ENCODE measurements at regions not wholly inside any gene's neighbourhood (a gene's known extent, or its start where the extent isn't known, plus 50 kb on each side); places are given as distances from the start of the nearest gene placed in this dataset.

DNA sequence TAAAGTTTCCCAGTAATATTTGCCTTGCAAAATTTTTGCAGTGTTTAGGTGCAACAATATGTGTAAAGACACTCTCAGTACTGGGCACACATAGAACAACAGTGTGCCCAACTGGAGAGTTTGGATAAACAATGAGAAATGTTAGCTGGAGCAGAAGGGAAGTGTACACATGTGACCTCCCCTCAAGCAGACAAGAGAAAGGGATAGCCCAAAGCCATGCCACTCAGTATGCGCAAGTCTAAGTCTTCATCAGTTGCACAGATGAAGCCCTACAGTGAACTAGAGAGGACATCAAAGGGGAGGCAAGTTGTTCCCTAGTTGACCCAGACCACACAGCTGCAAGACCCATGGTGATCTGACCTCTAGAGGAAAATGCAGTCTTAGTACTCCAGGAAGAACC, 97.9 kb upstream of the CDH11 start:
- FAIRE-seq (no peak), DNase-seq (ENCODE audit: low read depth) (no peak)
- peaks cover 1% of the 10 kb centered on the region for H3K27me3 ChIP-seq (ENCODE audit: control insufficient read depth, insufficient read depth, low read length)
- H3K36me3 ChIP-seq (ENCODE audit: control insufficient read depth, insufficient read depth, low read length), result no peaks in the 10 kb centered on the region
- H3K4me3 ChIP-seq (ENCODE audit: low read depth, low read length), result no peak overlapping the region
- TF ChIP-seq, protein P1, sequence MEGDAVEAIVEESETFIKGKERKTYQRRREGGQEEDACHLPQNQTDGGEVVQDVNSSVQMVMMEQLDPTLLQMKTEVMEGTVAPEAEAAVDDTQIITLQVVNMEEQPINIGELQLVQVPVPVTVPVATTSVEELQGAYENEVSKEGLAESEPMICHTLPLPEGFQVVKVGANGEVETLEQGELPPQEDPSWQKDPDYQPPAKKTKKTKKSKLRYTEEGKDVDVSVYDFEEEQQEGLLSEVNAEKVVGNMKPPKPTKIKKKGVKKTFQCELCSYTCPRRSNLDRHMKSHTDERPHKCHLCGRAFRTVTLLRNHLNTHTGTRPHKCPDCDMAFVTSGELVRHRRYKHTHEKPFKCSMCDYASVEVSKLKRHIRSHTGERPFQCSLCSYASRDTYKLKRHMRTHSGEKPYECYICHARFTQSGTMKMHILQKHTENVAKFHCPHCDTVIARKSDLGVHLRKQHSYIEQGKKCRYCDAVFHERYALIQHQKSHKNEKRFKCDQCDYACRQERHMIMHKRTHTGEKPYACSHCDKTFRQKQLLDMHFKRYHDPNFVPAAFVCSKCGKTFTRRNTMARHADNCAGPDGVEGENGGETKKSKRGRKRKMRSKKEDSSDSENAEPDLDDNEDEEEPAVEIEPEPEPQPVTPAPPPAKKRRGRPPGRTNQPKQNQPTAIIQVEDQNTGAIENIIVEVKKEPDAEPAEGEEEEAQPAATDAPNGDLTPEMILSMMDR (IDR thresholded peaks at IDR 0.05; ENCODE audit: insufficient read depth, low read length, severe bottlenecking), result no peak

DNA sequence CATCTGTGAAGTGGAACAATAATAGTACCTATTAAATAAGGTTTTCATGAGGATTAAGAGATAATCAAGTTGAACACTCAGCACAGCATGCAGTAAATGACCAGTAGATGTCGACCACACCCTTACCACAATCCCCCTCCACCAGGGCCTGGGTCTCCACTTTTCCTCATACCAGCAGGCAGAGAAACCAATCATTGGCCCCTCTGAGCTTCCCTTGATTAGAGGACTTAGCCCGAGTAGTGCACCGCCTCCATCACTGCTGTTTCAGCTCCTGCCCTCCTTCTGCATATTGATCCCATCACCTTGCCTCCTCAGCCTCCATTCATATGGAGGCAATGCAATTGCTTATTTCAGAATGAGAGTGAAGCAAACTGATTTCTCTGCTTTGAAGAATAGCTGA, 96.5 kb upstream of the CDH11 start:
- TF ChIP-seq, protein P1 (IDR thresholded peaks at IDR 0.05; ENCODE audit: insufficient read depth, low read length, severe bottlenecking), result no peak

DNA sequence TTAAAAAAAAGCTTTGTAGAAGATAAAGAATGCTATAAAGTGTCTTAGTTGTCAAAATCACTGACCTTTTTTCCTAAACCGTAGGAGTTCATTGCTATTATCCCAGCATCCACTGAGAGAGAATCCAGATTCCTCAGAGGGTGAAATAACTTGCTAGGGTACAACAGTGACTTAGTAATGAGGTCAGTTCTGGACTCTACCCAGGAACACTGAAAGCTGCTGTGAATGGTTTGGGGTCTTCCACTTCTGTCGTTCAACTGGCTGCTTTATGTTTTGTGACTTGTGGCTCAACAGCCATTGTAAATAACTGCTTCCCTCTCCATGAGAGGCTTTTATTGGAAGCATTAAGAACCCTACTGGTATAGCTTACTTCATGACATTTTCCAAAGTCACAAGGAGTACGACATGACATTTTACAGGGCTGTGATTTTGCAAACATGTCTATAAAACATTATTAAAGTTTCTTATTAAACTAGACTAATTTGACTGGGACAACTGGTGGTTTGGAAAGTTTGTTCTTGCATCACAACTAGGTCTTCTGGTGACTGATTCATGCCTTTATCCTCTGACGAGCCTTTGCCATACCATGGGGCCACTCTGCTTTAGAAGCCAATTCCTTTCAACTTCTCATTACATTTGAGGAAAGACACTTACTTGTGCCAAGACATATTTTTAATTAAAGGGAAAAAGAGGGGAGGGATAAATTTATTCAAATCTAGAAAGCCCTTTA, 92.2 kb upstream of the CDH11 start:
- TF ChIP-seq, protein P1 (IDR thresholded peaks at IDR 0.05; ENCODE audit: insufficient read depth, low read length, severe bottlenecking), result no peak
- no peaks in the 10 kb centered on the region for H3K36me3 ChIP-seq (ENCODE audit: control insufficient read depth, insufficient read depth, low read length)
- H3K4me3 ChIP-seq (ENCODE audit: low read depth, low read length), result no peak overlapping the region
- DNase-seq (ENCODE audit: low read depth), result peak; percentile 18
- no peaks in the 10 kb centered on the region for H3K27me3 ChIP-seq (ENCODE audit: control insufficient read depth, insufficient read depth, low read length)
- no peak for FAIRE-seq

More for the DNA sequence above, 96.5 kb upstream of the CDH11 start:
- peaks cover under 1% of the 10 kb centered on the region for H3K27me3 ChIP-seq (ENCODE audit: control insufficient read depth, insufficient read depth, low read length)
- H3K36me3 ChIP-seq (ENCODE audit: control insufficient read depth, insufficient read depth, low read length), result no peaks in the 10 kb centered on the region
- FAIRE-seq (no peak), DNase-seq (ENCODE audit: low read depth) (no peak)
- no peak overlapping the region for H3K4me3 ChIP-seq (ENCODE audit: low read depth, low read length)

DNA sequence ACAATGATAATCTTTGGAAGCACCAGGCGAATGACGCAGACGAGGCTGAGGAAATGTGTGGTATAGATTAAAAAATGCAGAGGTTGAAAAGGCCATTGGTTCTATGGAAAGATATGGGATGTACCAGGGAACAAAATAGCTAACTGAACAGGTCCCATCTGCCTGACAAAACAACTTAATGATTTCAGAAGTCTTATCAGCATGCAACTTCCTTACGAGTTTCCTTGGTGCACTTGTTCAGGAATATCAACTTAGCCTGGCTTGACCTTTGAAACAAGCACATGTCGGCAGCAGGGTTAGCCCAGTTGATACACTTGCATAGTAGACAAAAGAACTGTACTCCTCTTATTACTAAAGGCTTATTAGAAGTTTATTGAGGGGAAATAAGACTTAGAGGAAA, 90.9 kb upstream of the CDH11 start:
- Histone ChIP-seq H3K27me3 (ENCODE audit: control insufficient read depth, insufficient read depth, low read length) (no peaks in the 10 kb centered on the region), H3K36me3 (ENCODE audit: control insufficient read depth, insufficient read depth, low read length) (no peaks in the 10 kb centered on the region), H3K4me3 (ENCODE audit: low read depth, low read length) (no peak overlapping the region)
- TF ChIP-seq, protein P1 (IDR thresholded peaks at IDR 0.05; ENCODE audit: insufficient read depth, low read length, severe bottlenecking), result no peak
- FAIRE-seq, result no peak
- no peak for DNase-seq (ENCODE audit: low read depth)

DNA sequence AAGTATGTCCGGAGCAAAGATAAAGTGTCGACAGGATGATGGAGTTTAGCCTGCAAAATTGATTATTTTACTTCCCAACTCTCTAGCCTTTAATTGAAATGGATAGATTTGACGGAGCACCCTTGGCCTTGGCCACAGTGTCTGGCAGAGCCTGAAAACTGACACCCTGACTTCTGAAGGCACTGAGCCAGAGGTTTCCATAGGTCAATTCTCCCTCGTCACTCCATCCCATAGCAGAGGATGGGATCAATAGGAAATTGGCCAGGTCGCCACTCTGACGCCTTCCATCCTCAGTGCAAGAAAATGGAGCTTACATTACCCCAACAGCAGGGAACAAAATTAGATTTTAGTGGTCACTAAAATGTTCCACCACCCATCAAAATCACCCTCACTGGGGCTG, 90.4 kb upstream of the CDH11 start:
- H3K36me3 ChIP-seq (ENCODE audit: control insufficient read depth, insufficient read depth, low read length), result no peaks in the 10 kb centered on the region
- H3K4me3 ChIP-seq (ENCODE audit: low read depth, low read length), result no peak overlapping the region
- TF ChIP-seq, protein P1 (IDR thresholded peaks at IDR 0.05; ENCODE audit: insufficient read depth, low read length, severe bottlenecking), result no peak
- no peak for DNase-seq (ENCODE audit: low read depth)
- FAIRE-seq, result no peak
- H3K27me3 ChIP-seq (ENCODE audit: control insufficient read depth, insufficient read depth, low read length), result no peaks in the 10 kb centered on the region

DNA sequence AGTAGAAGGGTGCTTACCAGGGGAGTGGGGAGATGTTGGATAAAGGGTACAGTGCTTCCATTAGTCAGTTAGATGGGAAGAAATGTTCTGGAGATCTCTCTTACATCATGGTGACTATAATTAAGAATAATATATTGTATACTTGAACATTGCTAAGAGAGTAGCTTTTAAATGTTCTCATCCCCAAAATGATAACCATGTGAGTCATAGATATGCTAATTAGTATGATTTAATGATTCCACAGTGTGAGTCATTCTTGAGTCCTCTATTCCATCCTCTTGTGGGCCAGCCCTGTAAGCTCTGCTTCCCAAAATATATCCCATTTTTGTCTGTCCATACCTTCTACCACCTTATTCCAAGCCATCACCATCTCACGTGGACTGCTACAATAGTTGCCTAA, 80.6 kb upstream of the CDH11 start:
- DNase-seq (ENCODE audit: low read depth) (peak; percentile 85), FAIRE-seq (no peak)
- TF ChIP-seq, protein P1 (IDR thresholded peaks at IDR 0.05; ENCODE audit: insufficient read depth, low read length, severe bottlenecking), result no peak
- no peaks in the 10 kb centered on the region for H3K36me3 ChIP-seq (ENCODE audit: control insufficient read depth, insufficient read depth, low read length)
- no peak overlapping the region for H3K4me3 ChIP-seq (ENCODE audit: low read depth, low read length)
- H3K27me3 ChIP-seq (ENCODE audit: control insufficient read depth, insufficient read depth, low read length), result no peaks in the 10 kb centered on the region

All from bronchial epithelial cell (primary cell).